Type B pancreatic cell (in vitro differentiated cells): ENCODE measurements at regions not wholly inside any gene's neighbourhood (a gene's known extent, or its start where the extent isn't known, plus 50 kb on each side); places are given as distances from the start of the nearest gene placed in this dataset.

ENCODE experiments used
- DNase-seq: peaks from one replicate; pipeline ENCODE4 v3.0.0; 2021; ENCODE audit warnings: mixed read lengths; ENCODE audit not compliant: unreplicated experiment; ENCODE audit errors: extremely low spot score
- H3K27ac Mint-ChIP-seq: 2 replicates; pipeline ENCODE4 v1.8.0; 2021; ENCODE audit warnings: mild to moderate bottlenecking, mixed read lengths
- H3K27me3 Mint-ChIP-seq: 2 replicates; pipeline ENCODE4 v1.8.0; 2021; ENCODE audit warnings: mixed read lengths
- H3K36me3 Mint-ChIP-seq: 2 replicates; pipeline ENCODE4 v1.8.0; 2021; ENCODE audit warnings: mixed read lengths
- H3K4me1 Mint-ChIP-seq: one replicate; pipeline ENCODE4 v1.8.0; 2021; ENCODE audit warnings: mixed read lengths; ENCODE audit not compliant: unreplicated experiment
- H3K4me3 Mint-ChIP-seq: 2 replicates; pipeline ENCODE4 v1.8.0; 2021; ENCODE audit warnings: mild to moderate bottlenecking, mixed read lengths
- H3K9me3 Mint-ChIP-seq: 2 replicates; pipeline ENCODE4 v1.8.0; 2021; ENCODE audit warnings: mixed read lengths
- TF ChIP-seq, protein P1 (sequence below): fragments of 200-600 bp; sonication (generic); conservative IDR thresholded peaks from 2 replicates; pipeline ENCODE4 v1.5.0; 2021; ENCODE audit warnings: antibody characterized with exemption, mild to moderate bottlenecking

DNA sequence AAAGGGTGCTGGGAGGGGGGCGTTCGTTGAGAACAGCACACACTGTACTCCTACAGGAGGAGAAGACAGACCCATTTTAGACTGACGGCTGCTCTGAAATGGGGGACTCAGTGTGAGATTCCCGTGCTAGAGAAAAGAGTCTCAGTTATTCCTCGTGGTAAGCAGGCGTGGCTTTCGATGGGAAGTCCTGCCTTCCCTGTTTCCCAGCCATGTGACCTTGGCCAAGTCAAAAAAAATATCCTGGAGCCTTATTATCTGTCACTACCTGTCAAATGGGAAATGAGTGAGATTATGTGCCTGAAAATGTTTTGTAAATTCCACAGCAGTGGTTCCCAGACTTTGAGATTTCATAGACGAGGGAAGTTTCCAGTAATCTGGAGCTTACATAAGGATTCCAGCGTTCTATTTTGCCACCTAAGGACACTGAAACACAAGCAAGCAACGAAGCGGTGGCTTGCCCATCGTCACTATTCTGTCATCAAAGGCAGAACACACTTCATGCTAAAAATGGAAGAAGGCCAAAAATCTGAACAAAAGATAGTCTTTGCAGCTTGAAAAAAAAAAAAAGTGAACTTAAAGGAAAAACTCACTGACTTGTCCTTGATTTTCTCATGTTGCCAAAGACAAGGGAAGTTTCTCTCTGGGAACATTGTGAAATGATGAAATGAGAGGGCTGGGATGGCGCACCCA lies 253.4 kb upstream of the RPL38 start:
- TF ChIP-seq, protein P1, sequence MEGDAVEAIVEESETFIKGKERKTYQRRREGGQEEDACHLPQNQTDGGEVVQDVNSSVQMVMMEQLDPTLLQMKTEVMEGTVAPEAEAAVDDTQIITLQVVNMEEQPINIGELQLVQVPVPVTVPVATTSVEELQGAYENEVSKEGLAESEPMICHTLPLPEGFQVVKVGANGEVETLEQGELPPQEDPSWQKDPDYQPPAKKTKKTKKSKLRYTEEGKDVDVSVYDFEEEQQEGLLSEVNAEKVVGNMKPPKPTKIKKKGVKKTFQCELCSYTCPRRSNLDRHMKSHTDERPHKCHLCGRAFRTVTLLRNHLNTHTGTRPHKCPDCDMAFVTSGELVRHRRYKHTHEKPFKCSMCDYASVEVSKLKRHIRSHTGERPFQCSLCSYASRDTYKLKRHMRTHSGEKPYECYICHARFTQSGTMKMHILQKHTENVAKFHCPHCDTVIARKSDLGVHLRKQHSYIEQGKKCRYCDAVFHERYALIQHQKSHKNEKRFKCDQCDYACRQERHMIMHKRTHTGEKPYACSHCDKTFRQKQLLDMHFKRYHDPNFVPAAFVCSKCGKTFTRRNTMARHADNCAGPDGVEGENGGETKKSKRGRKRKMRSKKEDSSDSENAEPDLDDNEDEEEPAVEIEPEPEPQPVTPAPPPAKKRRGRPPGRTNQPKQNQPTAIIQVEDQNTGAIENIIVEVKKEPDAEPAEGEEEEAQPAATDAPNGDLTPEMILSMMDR: no peak

DNA sequence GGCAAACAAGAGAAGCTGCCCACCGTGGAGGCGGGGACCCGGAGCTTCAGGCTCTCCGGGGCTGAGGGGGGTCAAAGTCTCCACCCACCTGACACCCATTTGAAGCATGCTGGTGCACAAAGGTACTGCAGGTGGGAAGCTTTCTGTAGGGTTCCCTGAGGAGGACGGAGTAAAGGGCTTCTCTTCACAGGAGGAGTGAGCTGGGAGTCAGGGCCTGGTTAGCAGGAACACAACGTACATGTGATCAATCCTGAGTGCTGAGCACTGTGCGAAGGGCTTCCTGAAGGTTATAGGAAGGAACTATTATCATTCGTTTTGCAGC lies 252.9 kb upstream of the RPL38 start:
- no peak for DNase-seq
- TF ChIP-seq, protein P1: peak; percentile 35
- peaks cover 6% of the 10 kb centered on the region for H3K4me1 Mint-ChIP-seq
- no peak overlapping the region for H3K4me3 Mint-ChIP-seq
- H3K27me3 Mint-ChIP-seq: peaks cover 32% of the 10 kb centered on the region
- H3K27ac Mint-ChIP-seq: no peak overlapping the region
- no peaks in the 10 kb centered on the region for H3K9me3 Mint-ChIP-seq
- no peaks in the 10 kb centered on the region for H3K36me3 Mint-ChIP-seq

More for the DNA sequence above, 253.4 kb upstream of the RPL38 start:
- Mint-ChIP-seq H3K4me3 (no peak overlapping the region), H3K36me3 (no peaks in the 10 kb centered on the region), H3K9me3 (no peaks in the 10 kb centered on the region), H3K4me1 (peaks cover 6% of the 10 kb centered on the region), H3K27me3 (peaks cover 36% of the 10 kb centered on the region), H3K27ac (no peak overlapping the region)
- DNase-seq: no peak

DNA sequence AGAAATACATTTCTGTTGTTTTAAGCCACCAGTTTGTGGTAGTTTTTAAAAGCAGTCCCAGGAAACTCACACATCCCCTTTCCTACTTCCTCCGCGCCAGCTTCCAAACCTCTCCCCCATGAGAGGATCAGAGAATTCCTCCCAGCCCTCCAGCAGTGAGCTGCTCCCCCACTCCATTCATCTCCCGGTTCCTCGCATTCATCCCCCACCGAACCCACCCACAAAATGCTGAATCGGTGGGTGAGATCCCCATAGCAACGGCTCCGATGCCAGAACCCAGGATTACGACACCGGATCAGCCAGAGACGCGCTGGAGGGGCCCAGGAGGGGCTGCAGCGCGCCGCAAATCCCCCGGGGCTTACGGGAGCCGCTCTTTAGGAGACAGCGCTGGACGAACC lies 251.4 kb upstream of the RPL38 start:
- peak overlapping the region; percentile 76 for H3K27ac Mint-ChIP-seq
- no peaks in the 10 kb centered on the region for H3K36me3 Mint-ChIP-seq
- H3K4me3 Mint-ChIP-seq: peak overlapping the region; percentile 82
- H3K4me1 Mint-ChIP-seq: peaks cover 6% of the 10 kb centered on the region
- TF ChIP-seq, protein P1: no peak
- H3K27me3 Mint-ChIP-seq: peaks cover 27% of the 10 kb centered on the region
- no peak for DNase-seq
- no peaks in the 10 kb centered on the region for H3K9me3 Mint-ChIP-seq

DNA sequence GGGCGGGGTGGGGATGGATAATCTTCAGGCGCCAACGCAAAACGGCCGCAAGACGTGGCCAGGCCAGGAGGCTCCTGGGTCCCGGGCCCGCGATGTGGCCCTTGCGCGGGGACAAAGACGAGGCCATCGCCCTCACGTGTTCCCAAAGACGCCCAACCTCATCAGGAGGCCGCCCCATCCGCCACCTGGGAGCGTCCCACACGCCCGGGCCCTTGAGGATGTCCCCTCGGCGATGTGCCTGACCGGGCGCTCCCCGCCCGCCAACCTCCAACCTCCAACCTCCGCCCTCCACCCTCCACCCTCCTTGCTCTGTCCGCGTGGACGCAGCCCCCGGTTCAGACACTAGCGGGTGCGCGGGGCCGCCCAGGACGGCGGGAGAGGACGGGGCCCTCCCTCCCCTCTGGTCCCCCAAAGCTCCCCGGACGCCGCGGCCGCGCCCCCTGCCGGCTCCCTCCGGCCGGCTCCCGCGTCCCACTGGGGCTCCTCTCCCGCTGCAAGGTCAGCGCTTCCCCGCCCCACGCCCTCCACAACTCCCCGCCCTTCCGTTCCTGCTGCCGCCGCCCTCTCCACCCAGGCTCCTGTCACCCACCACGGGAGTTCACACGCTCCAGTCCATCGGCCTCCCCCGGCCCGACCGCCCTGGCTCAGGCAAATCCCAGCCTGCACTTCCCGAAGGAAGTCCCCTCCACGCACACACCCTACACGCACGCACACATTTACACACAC lies 250.8 kb upstream of the RPL38 start:
- DNase-seq: peak; percentile 79
- H3K27me3 Mint-ChIP-seq: peaks cover 25% of the 10 kb centered on the region
- no peaks in the 10 kb centered on the region for H3K36me3 Mint-ChIP-seq
- TF ChIP-seq, protein P1: peak; percentile 75
- H3K4me3 Mint-ChIP-seq: no peak overlapping the region
- H3K9me3 Mint-ChIP-seq: no peaks in the 10 kb centered on the region
- peaks cover 6% of the 10 kb centered on the region for H3K4me1 Mint-ChIP-seq
- H3K27ac Mint-ChIP-seq: no peak overlapping the region

DNA sequence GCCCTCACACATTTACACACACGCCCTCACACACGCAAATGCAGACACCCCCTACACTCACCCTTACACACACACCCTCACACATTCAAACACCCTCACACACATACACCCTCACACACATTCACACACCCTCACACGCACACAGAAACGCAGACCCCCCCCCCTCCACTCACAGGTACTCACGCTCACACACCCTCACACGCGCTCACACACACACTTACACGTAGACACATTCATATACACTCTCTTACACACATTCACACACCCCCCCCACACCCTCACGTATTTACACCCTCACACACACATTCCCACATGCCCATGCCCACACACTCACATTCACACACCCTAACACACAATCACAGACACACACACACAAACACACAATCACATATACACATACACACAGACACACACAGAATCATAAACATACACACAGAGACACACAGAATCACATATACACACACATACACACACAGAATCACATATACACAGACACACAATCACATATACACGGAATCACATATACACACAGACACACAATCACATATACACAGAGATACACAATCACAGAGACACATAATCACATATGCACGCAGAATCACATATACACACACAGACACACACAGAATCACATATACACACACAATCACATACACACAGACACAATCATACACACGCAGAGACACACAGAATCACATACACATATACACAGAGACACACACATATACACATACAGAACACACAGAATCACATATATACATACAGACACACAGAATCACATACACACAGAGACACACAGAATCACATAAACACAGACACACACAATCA lies 250.1 kb upstream of the RPL38 start:
- no peak for DNase-seq
- peaks cover 22% of the 10 kb centered on the region for H3K27me3 Mint-ChIP-seq
- TF ChIP-seq, protein P1: no peak
- no peaks in the 10 kb centered on the region for H3K9me3 Mint-ChIP-seq
- peaks cover 6% of the 10 kb centered on the region for H3K4me1 Mint-ChIP-seq
- H3K36me3 Mint-ChIP-seq: no peaks in the 10 kb centered on the region
- H3K4me3 Mint-ChIP-seq: no peak overlapping the region
- no peak overlapping the region for H3K27ac Mint-ChIP-seq
